Calu3 (cell line): ENCODE measurements at regions not wholly inside any gene's neighbourhood (a gene's known extent, or its start where the extent isn't known, plus 50 kb on each side); places are given as distances from the start of the nearest gene placed in this dataset.

Experiments used
- BruUV-seq: library from RNA; stranded (reverse); fragments of 400-500 nt; replicated peaks from 2 replicates; lab custom pipeline; 2021; lab: Mats Ljungman, UMichigan
- CTCF ChIA-PET: fragments of 300-600 bp; sonication (Branson Sonifier 250); formaldehyde crosslinking; loops from one replicate; lab custom pipeline; 2022; ENCODE audit warnings: antibody characterized with exemption; lab: Charles Lee
- DNase-seq: peaks from one replicate; pipeline ENCODE4 v3.0.0; 2022
- H3K27ac Mint-ChIP-seq: one replicate; pipeline ENCODE4 v1.8.0; 2022; ENCODE audit warnings: mixed read lengths; ENCODE audit not compliant: unreplicated experiment
- H3K27me3 Mint-ChIP-seq: one replicate; pipeline ENCODE4 v1.8.0; 2022; ENCODE audit warnings: mixed read lengths; ENCODE audit not compliant: unreplicated experiment
- H3K36me3 Mint-ChIP-seq: one replicate; pipeline ENCODE4 v1.8.0; 2022; ENCODE audit warnings: mild to moderate bottlenecking, moderate library complexity, mixed read lengths; ENCODE audit not compliant: insufficient read depth, unreplicated experiment
- H3K4me1 Mint-ChIP-seq: one replicate; pipeline ENCODE4 v1.8.0; 2022; ENCODE audit warnings: mild to moderate bottlenecking, low read depth, mixed read lengths; ENCODE audit not compliant: unreplicated experiment
- H3K4me3 Mint-ChIP-seq: one replicate; pipeline ENCODE4 v1.8.0; 2022; ENCODE audit warnings: mild to moderate bottlenecking, low read depth, moderate library complexity, mixed read lengths; ENCODE audit not compliant: unreplicated experiment
- H3K9me3 Mint-ChIP-seq: one replicate; pipeline ENCODE4 v1.8.0; 2022; ENCODE audit warnings: low read depth, mixed read lengths; ENCODE audit not compliant: unreplicated experiment
- CTCF ChIP-seq: fragments of 200-600 bp; IDR thresholded peaks from one replicate; pipeline ENCODE4 v1.8.0; 2022; ENCODE audit warnings: antibody characterized with exemption; ENCODE audit not compliant: unreplicated experiment
- intact Hi-C: fragments of 100-400 bp; cut with micrococcal nuclease; formaldehyde crosslinking; loops from one replicate; pipeline ENCODE4 v1.10.0; 2022; ENCODE audit not compliant: unreplicated experiment

DNA sequence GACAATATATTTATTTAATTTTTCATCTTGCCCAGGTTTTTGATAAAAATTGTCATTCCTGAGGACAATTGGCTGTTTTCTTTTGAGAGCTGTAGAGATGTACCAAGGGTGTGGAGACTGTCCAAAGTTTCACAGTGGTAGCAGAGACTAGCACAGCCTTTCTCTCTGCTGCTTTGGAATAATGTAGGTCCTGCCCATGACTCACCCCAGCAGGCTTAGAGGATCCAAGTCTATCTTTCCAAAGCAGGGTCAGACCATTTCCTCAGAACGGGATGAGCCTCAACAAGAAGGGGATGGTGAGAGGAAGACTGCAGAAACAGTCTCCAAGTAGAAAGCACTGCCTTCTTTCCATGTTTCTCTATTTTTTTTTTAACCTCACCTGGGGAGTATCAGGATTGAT is 131.5 kb upstream of the RPL34 start:
- TF ChIP-seq CTCF: no peak
- Mint-ChIP-seq H3K27me3 (peaks cover 14% of the 10 kb centered on the region), H3K9me3 (no peaks in the 10 kb centered on the region), H3K27ac (no peak overlapping the region), H3K4me3 (no peak overlapping the region), H3K36me3 (no peaks in the 10 kb centered on the region), H3K4me1 (no peaks in the 10 kb centered on the region)
- BruUV-seq: no TSS peak
- intact Hi-C loops: no loop called here
- no peak for DNase-seq
- CTCF ChIA-PET: no interaction called here

DNA sequence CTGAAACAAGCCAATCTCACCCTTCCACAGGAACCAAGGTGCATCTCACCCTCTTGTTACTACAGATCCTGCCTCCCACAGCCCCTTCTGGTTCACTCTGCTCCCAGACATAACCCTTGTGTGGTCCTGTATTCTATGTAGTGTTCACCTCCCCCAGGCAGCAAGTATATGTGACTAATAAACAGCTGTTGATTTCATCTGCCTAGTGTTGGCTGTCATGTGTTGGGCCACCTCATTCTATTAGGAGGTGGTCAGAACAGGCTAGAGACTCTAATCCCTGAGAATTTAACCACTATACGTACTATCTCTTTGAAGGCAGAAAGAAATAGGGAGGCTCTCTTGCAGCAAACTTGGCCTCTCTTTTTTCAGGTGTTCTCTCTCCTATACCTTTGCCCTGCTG is 134.3 kb upstream of the RPL34 start:
- no peaks in the 10 kb centered on the region for H3K9me3 Mint-ChIP-seq
- H3K27me3 Mint-ChIP-seq: peaks cover 14% of the 10 kb centered on the region
- no peak overlapping the region for H3K27ac Mint-ChIP-seq
- no TSS peak for BruUV-seq
- intact Hi-C loops: no loop called here
- H3K36me3 Mint-ChIP-seq: no peaks in the 10 kb centered on the region
- no peak overlapping the region for H3K4me3 Mint-ChIP-seq
- CTCF ChIA-PET: no interaction called here
- DNase-seq: no peak
- TF ChIP-seq CTCF: no peak
- H3K4me1 Mint-ChIP-seq: no peaks in the 10 kb centered on the region

- intact Hi-C loops: no loop called here
- no peak overlapping the region for H3K27ac Mint-ChIP-seq
- no TSS peak for BruUV-seq
- no peak for DNase-seq
- H3K36me3 Mint-ChIP-seq: no peaks in the 10 kb centered on the region
- H3K4me1 Mint-ChIP-seq: no peaks in the 10 kb centered on the region
- peaks cover 14% of the 10 kb centered on the region for H3K27me3 Mint-ChIP-seq
- no peak overlapping the region for H3K4me3 Mint-ChIP-seq
- H3K9me3 Mint-ChIP-seq: no peaks in the 10 kb centered on the region
- CTCF ChIA-PET: no interaction called here
- TF ChIP-seq CTCF: no peak
Measured at GRCh38 chr4:108484187-108484586, 136.2 kb upstream of the RPL34 start.

DNA sequence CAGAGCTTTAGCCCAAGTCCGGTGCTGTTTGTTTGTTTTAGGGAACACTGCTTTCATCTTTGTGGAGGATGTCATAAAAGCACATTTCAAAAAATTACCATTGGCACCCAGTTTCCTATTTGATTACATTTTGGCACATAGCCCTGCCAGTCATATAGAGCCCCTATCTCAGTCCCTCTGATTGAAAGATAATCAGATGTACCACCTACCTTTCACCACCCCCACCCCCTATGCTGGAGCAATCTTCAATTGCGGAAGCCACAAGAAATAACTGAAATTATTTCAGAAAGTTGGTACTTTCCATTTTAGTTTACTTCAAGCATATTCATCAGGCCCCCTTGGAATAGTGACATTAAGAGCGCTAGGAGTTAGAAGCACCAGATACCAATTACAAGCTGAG is 136.7 kb upstream of the RPL34 start:
- H3K27me3 Mint-ChIP-seq: peaks cover 14% of the 10 kb centered on the region

More for the DNA sequence above, 136.7 kb upstream of the RPL34 start:
- intact Hi-C loops: no loop called here
- Mint-ChIP-seq H3K4me1 (no peaks in the 10 kb centered on the region), H3K9me3 (no peaks in the 10 kb centered on the region), H3K4me3 (no peak overlapping the region), H3K27ac (no peak overlapping the region), H3K36me3 (no peaks in the 10 kb centered on the region)
- no TSS peak for BruUV-seq
- no peak for TF ChIP-seq CTCF
- CTCF ChIA-PET: no interaction called here
- no peak for DNase-seq
